ENCODE measurements at regions not wholly inside any gene's neighbourhood (a gene's known extent, or its start where the extent isn't known, plus 50 kb on each side); places are given as distances from the start of the nearest gene placed in this dataset.

DNA sequence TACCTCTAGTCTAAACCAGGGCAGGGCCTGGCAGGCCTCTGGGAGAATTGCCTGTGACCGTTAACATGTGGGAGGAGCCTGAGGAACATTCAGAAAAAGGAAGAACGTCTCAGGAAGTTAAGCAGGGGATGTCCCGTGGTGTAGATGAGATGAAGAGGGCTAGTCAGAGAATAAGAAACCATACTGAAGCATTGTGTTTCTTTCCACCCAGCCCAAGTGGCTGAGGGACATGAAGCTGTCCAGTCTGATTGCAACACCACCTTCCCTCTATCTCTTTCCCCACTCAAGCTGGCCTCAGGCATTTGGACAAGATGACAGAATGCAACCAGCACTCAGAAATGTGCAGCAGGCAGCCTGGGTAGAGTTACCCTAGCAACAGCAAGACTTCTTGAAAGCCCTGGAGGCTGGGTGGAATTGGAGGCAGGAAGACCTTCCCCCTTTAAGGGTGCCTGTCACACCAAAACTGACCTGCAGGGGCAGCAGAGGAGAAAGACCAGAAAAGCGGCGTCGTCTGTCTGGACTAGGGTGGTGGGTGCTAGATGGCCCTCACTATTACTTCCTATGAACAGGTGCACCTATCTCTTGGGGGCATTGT, 186.1 kb downstream of the UNC5CL start:
- TF ChIP-seq, protein P1, sequence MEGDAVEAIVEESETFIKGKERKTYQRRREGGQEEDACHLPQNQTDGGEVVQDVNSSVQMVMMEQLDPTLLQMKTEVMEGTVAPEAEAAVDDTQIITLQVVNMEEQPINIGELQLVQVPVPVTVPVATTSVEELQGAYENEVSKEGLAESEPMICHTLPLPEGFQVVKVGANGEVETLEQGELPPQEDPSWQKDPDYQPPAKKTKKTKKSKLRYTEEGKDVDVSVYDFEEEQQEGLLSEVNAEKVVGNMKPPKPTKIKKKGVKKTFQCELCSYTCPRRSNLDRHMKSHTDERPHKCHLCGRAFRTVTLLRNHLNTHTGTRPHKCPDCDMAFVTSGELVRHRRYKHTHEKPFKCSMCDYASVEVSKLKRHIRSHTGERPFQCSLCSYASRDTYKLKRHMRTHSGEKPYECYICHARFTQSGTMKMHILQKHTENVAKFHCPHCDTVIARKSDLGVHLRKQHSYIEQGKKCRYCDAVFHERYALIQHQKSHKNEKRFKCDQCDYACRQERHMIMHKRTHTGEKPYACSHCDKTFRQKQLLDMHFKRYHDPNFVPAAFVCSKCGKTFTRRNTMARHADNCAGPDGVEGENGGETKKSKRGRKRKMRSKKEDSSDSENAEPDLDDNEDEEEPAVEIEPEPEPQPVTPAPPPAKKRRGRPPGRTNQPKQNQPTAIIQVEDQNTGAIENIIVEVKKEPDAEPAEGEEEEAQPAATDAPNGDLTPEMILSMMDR (IDR thresholded peaks at IDR 0.05; ENCODE audit: insufficient read depth, low read depth, low read length): peak; percentile 31
- TF ChIP-seq EZH2 (IDR thresholded peaks at IDR 0.05; ENCODE audit: insufficient read depth, low read length): no peak

All from astrocyte (in vitro differentiated cells and primary cell).